Neutrophil (primary cell): ENCODE measurements at regions not wholly inside any gene's neighbourhood (a gene's known extent, or its start where the extent isn't known, plus 50 kb on each side); places are given as distances from the start of the nearest gene placed in this dataset.

Source experiments
- H3K27ac ChIP-seq: fragments of 200-600 bp; sonication (generic); 2 replicates; pipeline ENCODE4 v1.5.1; 2016; ENCODE audit warnings: mild to moderate bottlenecking, moderate library complexity
- H3K27me3 ChIP-seq: fragments of 200-600 bp; sonication (generic); 2 replicates; pipeline ENCODE4 v1.6.0; 2016; ENCODE audit warnings: mild to moderate bottlenecking
- H3K36me3 ChIP-seq: fragments of 200-600 bp; sonication (generic); 2 replicates; pipeline ENCODE4 v1.5.1; 2017
- H3K4me1 ChIP-seq, 2 experiments: fragments of 200-600 bp in 1 of 2; sonication (generic) in 1 of 2; 1 replicate in 1 of 2; 2 replicates in 1 of 2; pipeline versions ENCODE4 v1.5.1 to v1.6.1; 2013 to 2016; ENCODE audit warnings: low read depth in 1 of 2, low read length in 1 of 2, mild to moderate bottlenecking in 1 of 2, moderate library complexity in 1 of 2; ENCODE audit not compliant: control insufficient read depth in 1 of 2, insufficient read depth in 1 of 2
- H3K4me3 ChIP-seq, 2 experiments: fragments of 200-600 bp in 1 of 2; sonication (generic) in 1 of 2; 1 replicate in 1 of 2; 2 replicates in 1 of 2; pipeline ENCODE4 v1.5.1; 2013 to 2016; ENCODE audit warnings: low read depth in 1 of 2, low read length in 1 of 2, mild to moderate bottlenecking in 1 of 2, moderate library complexity in 1 of 2
- H3K9me3 ChIP-seq: fragments of 200-600 bp; sonication (generic); 2 replicates; pipeline ENCODE4 v1.5.1; 2016
- CTCF ChIP-seq: fragments of 200-600 bp; sonication (generic); IDR thresholded peaks from 2 replicates; pipeline ENCODE4 v1.5.1; 2016; ENCODE audit warnings: antibody characterized with exemption

GRCh38 chr15:98167722-98168268 is 207.3 kb downstream of the ARRDC4 start:
- Histone ChIP-seq H3K9me3 (no peaks in the 10 kb centered on the region), H3K4me3 (no peak overlapping the region), H3K27ac (no peak overlapping the region), H3K4me1 (no peaks in the 10 kb centered on the region), H3K36me3 (no peaks in the 10 kb centered on the region), H3K27me3 (no peaks in the 10 kb centered on the region)
- no peak for TF ChIP-seq CTCF

- no peaks in the 10 kb centered on the region for H3K36me3 ChIP-seq
- H3K27me3 ChIP-seq: no peaks in the 10 kb centered on the region
- no peaks in the 10 kb centered on the region for H3K9me3 ChIP-seq
- TF ChIP-seq CTCF: no peak
- no peaks in the 10 kb centered on the region for H3K4me1 ChIP-seq
- H3K4me3 ChIP-seq: no peak overlapping the region
- H3K27ac ChIP-seq: no peak overlapping the region
These were observed 209.0 kb downstream of the ARRDC4 start for GRCh38 chr15:98169551-98169950.

GRCh38 chr15:98174286-98174685 is 213.8 kb downstream of the ARRDC4 start:
- no peak for TF ChIP-seq CTCF
- peaks cover 14% of the 10 kb centered on the region for H3K27me3 ChIP-seq
- H3K9me3 ChIP-seq: no peaks in the 10 kb centered on the region
- no peaks in the 10 kb centered on the region for H3K4me1 ChIP-seq
- H3K36me3 ChIP-seq: no peaks in the 10 kb centered on the region
- no peak overlapping the region for H3K4me3 ChIP-seq
- H3K27ac ChIP-seq: no peak overlapping the region

GRCh38 chr15:98174841-98175240 is 214.3 kb downstream of the ARRDC4 start:
- Histone ChIP-seq H3K27ac (no peak overlapping the region), H3K4me1 (no peaks in the 10 kb centered on the region), H3K9me3 (no peaks in the 10 kb centered on the region), H3K4me3 (no peak overlapping the region), H3K27me3 (peaks cover 18% of the 10 kb centered on the region), H3K36me3 (no peaks in the 10 kb centered on the region)
- no peak for TF ChIP-seq CTCF

GRCh38 chr15:98177966-98178592 is 217.6 kb downstream of the ARRDC4 start:
- H3K4me3 ChIP-seq: no peak overlapping the region
- no peak overlapping the region for H3K27ac ChIP-seq
- no peak for TF ChIP-seq CTCF
- H3K4me1 ChIP-seq: no peaks in the 10 kb centered on the region
- peaks cover 33% of the 10 kb centered on the region for H3K27me3 ChIP-seq
- H3K36me3 ChIP-seq: no peaks in the 10 kb centered on the region
- H3K9me3 ChIP-seq: no peaks in the 10 kb centered on the region
